ENCODE measurements at regions not wholly inside any gene's neighbourhood (a gene's known extent, or its start where the extent isn't known, plus 50 kb on each side); places are given as distances from the start of the nearest gene placed in this dataset.

- TF ChIP-seq, protein P1, sequence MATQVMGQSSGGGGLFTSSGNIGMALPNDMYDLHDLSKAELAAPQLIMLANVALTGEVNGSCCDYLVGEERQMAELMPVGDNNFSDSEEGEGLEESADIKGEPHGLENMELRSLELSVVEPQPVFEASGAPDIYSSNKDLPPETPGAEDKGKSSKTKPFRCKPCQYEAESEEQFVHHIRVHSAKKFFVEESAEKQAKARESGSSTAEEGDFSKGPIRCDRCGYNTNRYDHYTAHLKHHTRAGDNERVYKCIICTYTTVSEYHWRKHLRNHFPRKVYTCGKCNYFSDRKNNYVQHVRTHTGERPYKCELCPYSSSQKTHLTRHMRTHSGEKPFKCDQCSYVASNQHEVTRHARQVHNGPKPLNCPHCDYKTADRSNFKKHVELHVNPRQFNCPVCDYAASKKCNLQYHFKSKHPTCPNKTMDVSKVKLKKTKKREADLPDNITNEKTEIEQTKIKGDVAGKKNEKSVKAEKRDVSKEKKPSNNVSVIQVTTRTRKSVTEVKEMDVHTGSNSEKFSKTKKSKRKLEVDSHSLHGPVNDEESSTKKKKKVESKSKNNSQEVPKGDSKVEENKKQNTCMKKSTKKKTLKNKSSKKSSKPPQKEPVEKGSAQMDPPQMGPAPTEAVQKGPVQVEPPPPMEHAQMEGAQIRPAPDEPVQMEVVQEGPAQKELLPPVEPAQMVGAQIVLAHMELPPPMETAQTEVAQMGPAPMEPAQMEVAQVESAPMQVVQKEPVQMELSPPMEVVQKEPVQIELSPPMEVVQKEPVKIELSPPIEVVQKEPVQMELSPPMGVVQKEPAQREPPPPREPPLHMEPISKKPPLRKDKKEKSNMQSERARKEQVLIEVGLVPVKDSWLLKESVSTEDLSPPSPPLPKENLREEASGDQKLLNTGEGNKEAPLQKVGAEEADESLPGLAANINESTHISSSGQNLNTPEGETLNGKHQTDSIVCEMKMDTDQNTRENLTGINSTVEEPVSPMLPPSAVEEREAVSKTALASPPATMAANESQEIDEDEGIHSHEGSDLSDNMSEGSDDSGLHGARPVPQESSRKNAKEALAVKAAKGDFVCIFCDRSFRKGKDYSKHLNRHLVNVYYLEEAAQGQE (IDR thresholded peaks at IDR 0.05; ENCODE audit: unreplicated experiment), result no peak
These were observed 109.2 kb upstream of the WSCD2 start (continued) for GRCh38 chr12:108019862-108020261.

DNA sequence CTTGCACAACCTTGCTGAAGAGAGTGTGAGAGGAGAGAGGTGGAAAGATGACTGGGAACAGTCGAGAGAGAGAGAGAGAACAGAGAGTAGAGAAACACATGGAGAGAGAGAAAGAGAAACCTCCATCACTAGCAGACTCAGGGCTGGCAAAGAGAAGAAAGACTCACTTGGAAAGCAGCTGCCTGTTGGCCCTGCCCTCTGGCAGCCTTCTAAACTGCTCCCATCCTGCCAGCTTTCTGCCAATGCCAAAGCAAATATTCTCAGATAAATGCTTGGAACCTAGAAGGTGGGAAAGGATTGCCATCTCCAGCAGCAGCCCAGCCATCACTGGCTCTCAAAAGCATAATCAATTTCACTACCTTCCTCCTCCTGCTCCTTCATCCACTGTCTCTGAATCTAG lies 107.9 kb upstream of the WSCD2 start:
- no peaks in the 10 kb centered on the region for H3K79me2 ChIP-seq (replicated peaks; ENCODE audit: insufficient read depth)
- H3K36me3 Mint-ChIP-seq (ENCODE audit: low read depth), result no peaks in the 10 kb centered on the region
- no peak for DNase-seq (ENCODE audit: low spot score)
- H4K20me1 ChIP-seq (replicated peaks; ENCODE audit: insufficient read depth), result no peaks in the 10 kb centered on the region
- no peak overlapping the region for H2AFZ ChIP-seq
- no peaks in the 10 kb centered on the region for H3K9me3 Mint-ChIP-seq
- no peak overlapping the region for H3K4me2 ChIP-seq
- no peaks in the 10 kb centered on the region for H3K4me1 ChIP-seq (ENCODE audit: insufficient read depth)
- peaks cover 3% of the 10 kb centered on the region for H3K27me3 Mint-ChIP-seq (ENCODE audit: insufficient read depth, low read depth, poor library complexity)
- TF ChIP-seq CREB1 (CRISPR knock-in tag; IDR thresholded peaks at IDR 0.05; ENCODE audit: low read depth) (no peak), POLR2AphosphoS5 (IDR thresholded peaks at IDR 0.05; ENCODE audit: low read depth) (no peak), JUNB (IDR thresholded peaks at IDR 0.05; ENCODE audit: unreplicated experiment) (no peak), ZNF462 (CRISPR knock-in tag; IDR thresholded peaks at IDR 0.05) (no peak), STAT1 (IDR thresholded peaks at IDR 0.05; ENCODE audit: unreplicated experiment) (no peak), EZH2 (IDR thresholded peaks at IDR 0.05; ENCODE audit: low read depth, unreplicated experiment) (no peak)
- TF ChIP-seq, protein P1 (IDR thresholded peaks at IDR 0.05; ENCODE audit: unreplicated experiment), result no peak
- H3K4me3 ChIP-seq, result no peak overlapping the region
- H3K4me1 Mint-ChIP-seq, result no peaks in the 10 kb centered on the region
- no peak overlapping the region for H3K27ac Mint-ChIP-seq
- no peak for ATAC-seq
- H3K36me3 ChIP-seq (ENCODE audit: insufficient read depth), result no peaks in the 10 kb centered on the region
- no peak overlapping the region for H3K27ac ChIP-seq (ENCODE audit: low read depth)
- no peaks in the 10 kb centered on the region for H3F3A ChIP-seq (replicated peaks; ENCODE audit: low read depth)
- H3K4me3 Mint-ChIP-seq, result no peak overlapping the region
- peaks cover 7% of the 10 kb centered on the region; the same call in 1 of the 2 replicates for H3K9me2 ChIP-seq (ENCODE audit: insufficient read depth)
- no peaks in the 10 kb centered on the region for H3K27me3 ChIP-seq (ENCODE audit: insufficient read depth)

Measured in GM23338 (cell line).